ENCODE measurements at regions not wholly inside any gene's neighbourhood (a gene's known extent, or its start where the extent isn't known, plus 50 kb on each side); places are given as distances from the start of the nearest gene placed in this dataset.
"Not testable (repeated sequence)": the region's sequence is repeated elsewhere in the genome, so short reads cannot be mapped to it uniquely, and the experiment has no call there.

DNA sequence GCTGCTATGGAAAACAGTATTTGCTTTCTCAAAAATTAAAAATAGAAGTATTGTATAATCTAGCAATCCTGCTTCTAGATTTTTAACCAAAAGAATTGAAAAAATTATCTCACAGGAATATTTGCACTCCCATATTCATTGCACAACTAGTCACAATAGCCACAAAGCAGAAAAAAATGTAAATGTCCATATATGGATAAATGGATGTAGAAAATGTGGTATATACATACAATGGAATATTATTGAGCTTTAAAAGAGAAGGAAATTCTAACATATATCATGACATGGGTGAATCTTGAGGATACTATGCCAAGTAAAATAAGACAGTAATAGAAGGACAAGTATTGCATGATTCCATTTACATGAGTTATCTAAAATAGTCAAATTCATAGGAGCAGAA, 2753.0 kb downstream of the PCDH9 start:
- DNase-seq, result no peak

DNA sequence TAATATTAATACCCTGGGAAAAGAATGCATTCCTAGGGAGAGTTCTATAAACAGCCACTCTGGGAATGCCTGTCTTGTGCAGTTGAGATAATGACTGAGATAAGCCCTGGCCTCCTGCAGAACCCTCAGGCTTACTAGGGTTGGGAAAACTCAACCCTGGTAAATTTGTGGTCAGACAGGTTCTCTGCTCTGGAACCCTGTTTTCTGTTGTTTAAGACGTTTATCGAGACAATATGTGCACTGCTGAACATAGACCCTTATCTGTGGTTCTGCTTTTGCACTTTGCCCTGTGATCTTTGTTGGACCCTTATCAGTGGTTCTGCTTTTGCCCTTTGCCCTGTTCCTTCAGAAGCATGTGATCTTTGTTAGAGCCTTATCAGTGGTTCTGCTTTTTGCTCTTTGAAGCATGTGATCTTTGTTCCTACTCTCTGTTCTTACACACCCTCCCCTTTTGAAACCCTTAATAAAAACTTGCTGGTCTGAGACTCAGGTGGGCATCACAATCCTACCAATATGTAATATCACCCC, 2754.0 kb downstream of the PCDH9 start:
- DNase-seq, result not testable (repeated sequence)

DNA sequence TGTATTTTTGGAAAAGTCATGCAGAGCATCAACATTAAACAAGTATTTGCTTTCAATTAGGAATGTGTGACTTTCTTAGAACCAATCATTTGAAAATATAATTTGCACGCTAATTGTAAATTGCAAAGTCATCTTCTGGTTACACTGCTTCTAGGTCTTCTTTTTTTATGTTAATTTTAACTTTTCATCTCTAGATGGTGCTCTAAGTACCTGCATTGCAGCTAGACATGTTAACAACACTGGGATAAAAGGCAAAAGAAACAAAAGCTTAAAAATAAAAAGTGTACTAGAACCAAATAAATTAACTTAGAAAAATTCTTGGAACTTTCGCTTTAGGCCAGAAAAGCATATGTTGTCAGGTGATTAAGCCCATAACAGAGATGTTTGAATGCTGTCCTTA, 2758.2 kb downstream of the PCDH9 start:
- DNase-seq, result no peak

DNA sequence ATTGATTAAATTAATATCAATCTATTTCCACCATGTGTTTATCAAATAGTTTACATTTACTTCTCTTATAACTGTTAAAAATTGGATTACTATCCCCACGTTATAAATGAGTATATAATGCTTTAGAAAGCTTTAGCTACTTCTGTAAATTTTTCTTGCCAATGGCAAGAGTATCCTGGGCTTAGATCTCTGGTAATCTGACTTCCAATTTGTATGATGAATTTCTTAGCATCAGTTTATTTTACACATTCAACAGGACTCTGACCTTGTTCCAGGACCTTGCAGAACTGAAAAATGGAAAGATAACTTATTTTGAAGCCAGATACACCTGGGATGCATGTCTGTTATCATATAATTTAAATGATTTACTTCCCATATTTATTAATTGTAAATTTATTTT, 2759.4 kb downstream of the PCDH9 start:
- DNase-seq, result no peak

DNA sequence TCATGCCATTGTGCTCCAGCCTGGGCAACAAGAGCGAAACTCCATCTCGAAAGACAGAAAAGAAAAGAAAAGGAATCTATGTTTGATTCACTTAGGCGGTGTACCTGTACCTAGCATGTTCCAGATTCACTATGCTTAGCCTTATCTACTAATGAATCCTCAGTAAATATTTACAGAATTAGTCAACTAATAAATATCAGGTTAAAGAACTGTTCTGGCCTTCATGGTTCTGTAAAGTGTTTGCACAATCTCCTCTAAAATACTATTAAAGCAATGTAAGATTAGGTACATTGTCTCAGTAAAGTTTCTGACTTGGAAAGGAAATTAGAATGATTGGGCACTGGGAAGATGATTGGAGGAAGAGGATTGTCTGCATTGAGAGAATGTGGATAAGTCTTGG, 2770.4 kb downstream of the PCDH9 start:
- DNase-seq, result no peak

DNA sequence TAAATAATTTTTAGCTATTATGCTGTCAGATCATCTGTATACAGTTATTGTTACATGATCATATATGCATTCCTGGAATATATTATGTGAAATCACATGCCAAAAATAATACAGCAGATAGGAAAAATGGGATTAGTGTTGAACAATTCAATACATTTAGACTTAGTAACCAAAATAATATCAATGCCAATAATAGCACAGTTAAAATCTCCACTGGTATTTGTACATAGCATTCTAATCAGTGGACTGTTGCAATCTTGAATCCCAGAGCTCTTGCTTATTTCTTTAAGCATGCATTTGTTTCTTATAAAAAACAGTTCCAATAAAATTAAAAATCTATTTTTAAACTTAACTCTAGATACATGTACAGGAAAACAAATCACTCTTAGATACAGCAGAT, 2772.2 kb downstream of the PCDH9 start:
- DNase-seq, result no peak

DNA sequence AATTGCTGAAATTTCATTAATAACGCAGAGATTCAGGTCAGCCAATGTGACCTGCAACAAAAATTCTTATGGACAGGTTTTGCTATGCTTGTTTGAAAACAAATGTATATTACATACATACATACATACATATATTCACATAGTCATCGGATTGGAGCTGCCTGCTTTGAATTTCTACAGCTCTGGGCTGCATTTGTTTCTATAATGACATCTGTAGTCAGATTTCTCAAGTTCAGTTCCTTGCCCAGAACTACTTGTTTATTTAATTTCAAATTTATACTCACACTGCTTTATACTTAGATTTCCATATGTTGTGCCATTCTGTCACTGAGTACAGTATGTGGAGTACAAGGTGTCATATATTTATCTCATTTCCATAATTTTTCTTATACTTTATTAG, 2775.0 kb downstream of the PCDH9 start:
- DNase-seq, result no peak

DNA sequence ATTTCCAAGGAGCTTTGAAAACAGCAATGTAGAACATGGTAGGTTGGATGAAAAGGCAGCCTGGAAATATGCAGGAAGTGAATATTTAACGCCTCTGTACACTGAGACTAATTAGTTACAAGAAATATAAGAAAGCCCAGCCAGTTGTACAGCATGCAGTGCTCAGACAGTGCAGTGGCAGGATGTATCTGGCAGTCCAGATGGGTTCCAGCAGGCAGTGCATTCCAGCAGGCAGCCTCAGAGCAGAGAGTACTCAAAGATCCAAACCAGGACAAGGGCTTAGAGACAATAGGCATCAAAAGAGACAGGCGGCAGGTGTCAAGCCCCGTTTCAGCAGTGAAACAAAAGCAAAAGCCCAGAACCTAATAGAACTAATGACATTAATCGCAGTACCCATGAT, 2776.3 kb downstream of the PCDH9 start:
- DNase-seq, result no peak

DNA sequence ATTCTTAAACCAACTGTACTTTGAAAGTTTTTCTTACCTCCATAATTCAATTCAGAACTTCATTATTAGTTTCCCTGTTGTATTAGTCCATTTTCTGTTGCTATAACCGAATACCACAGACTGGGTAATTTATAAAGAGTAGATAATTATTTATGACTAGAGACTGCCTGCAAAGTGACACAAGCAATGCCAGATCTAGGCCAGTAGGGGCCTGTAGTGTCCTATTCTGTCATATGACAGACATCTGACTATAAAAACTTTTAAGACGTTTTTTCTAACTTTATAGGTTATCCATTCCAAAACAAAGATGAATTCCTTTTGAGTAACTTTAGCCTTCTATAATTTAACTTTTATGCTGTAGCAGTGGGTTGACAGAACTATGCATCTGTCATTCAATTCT, 2783.8 kb downstream of the PCDH9 start:
- DNase-seq, result no peak

DNA sequence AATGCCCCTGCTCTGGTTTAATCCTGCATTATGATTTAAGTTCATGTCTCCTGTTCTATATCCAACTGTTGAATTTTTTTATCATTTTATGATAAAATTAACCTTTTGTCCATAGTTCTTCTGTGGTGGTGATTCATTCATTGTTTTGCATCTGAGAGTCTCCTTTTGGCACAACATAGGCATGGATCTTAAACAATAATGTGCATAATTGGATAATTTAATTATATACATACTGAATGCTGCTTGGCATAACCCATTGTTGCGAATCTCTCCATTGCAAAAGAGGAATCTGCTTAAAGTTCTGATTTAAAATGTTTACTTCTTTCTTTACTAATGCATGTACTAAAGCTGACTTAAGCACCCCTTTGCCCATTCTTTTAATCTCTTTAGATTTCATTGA, 2788.4 kb downstream of the PCDH9 start:
- DNase-seq, result no peak

DNA sequence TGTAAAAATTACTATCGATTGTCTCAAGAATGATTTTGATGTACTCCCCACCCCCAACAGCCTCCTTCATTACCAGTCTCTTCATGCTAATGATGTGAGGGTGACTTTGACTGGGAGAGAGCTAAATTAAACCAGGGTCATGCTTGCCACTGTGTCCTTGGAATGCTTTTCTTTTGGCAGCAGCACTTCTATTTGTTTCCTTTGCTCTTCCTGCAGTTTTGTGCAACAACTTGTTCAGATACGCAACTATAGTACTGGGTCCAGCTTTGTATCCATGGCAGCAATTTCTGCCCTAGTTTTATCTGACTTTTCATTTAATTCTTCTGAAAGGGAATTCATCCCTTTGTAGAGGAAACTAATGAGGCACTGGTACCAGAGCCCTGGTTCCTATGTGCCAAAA, 2792.1 kb downstream of the PCDH9 start:
- DNase-seq, result no peak

DNA sequence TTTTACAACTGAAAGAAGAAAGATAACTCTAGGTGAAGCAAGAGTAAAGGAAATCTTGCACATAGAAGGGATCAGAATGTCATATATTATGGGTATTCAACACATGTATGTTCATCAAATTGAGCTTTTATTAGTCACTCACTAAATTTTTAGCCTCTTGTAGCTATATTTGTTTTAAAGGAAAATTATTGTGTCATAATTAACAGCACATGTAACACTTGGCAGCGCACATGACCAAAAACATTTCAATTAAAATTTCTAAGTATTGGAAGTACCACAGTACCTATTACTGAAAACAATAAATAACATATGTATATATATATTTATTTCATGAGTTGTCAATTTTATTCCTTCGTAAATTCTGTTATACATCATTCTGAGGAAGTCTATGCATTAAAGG, 2800.4 kb downstream of the PCDH9 start:
- no peak for DNase-seq

DNA sequence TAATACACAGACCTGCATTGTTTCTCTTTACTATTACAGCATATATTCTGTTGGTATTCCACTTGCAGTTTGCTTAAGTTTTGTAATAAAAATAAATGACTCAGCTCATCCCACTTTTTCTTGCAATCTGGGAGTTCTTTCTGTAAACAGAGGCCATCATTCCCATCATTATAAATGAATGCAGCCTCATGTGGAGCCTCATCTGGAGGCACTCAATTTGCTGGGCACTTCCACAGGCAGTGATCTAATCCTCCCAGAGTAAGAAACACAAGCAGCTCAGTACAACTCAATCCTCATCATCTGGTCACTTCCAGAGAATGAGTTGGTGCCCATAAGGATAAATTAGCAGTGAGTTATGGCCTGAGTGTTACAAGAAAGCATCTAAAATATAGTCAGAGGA, 2801.9 kb downstream of the PCDH9 start:
- DNase-seq, result no peak

DNA sequence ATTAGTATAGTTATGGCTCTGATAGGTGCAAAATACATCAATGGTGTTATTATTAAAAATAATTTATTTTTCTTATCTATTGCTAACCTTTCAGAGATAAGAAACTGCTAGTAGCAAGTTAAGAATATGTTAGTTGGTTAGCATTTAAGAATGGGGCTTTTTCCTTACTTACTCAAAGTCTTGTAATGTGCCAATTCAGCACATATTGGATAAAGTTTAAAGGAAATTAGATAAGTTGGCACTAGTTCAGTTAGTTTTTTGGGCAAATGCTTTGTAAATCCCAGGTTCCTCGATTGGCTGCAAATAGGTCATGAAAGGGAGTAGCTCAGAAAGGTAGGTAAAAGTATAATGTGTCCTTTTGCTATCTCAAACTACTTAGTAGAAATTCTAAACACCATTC, 2806.7 kb downstream of the PCDH9 start:
- DNase-seq, result no peak

DNA sequence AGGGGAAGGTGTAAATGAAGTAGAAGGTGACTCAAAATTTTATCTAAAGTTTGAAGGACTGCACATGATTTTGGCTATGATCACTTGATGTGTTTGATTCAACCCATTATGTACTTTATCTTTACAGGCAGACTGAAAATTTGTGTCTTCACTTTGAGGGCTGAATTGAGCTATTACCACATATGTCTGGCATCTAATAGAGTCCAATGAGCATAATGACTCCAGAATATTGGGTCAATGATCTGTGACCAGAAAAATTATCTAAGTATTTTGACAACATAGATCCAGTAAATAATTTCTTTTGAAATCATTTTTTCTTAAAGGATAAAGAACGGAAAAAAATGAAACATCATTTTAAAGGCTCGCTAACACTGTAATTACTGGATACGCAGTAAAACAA, 2810.0 kb downstream of the PCDH9 start:
- no peak for DNase-seq

DNA sequence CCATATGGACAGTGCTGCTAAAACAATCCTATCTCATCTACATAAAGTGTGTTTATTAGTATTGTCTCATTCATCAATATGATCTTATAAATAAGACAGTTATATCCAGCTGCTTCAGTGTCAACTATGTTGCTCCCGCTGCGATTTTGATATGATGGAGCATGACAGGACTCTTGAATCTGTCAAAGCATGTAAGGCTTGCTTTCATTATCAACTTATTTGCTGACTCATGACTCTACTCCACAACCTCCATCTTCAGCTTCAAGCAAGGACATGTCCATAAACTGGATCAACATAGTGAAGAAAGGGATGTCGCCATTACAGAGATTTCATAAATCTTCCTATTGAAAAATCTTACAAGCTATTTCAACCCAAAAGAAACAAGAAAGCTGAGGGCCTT, 2812.6 kb downstream of the PCDH9 start:
- no peak for DNase-seq

DNA sequence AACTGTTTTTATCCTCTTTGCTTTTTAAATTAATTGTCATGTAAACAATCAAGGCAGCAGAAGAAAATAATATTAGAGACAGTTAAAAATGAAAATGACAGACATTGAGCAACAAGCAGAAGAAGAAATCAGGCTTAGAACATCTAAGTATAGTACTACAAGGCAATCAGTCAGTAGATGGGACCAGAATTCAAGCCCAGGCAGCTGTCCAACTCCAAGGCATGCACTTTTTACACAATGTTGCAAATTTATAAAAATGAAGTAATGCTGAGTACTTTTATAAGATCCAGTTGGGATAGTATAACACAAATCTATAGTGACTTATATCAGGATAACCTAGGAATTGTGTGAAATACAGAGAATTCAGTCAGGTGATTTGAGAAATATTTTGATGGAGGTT, 2815.8 kb downstream of the PCDH9 start:
- DNase-seq, result no peak

DNA sequence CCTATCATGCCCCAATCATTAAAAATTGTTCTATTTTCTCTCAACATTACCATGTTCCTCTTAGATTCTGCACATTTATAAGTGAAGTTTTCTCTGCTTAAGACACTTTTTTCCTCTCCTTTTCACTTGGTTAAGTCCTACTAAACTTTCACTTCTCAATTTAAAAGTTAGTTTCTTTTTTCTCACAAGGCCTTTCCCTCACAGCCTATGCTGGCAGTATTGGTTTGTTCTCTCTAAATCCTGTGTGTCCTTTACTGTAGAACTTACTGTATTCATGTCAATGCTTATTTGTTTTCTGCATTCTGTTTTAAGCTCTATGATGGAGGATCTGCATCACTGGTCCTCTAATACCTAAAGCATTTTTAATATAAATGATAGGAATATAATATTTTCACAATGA, 2816.6 kb downstream of the PCDH9 start:
- no peak for DNase-seq

DNA sequence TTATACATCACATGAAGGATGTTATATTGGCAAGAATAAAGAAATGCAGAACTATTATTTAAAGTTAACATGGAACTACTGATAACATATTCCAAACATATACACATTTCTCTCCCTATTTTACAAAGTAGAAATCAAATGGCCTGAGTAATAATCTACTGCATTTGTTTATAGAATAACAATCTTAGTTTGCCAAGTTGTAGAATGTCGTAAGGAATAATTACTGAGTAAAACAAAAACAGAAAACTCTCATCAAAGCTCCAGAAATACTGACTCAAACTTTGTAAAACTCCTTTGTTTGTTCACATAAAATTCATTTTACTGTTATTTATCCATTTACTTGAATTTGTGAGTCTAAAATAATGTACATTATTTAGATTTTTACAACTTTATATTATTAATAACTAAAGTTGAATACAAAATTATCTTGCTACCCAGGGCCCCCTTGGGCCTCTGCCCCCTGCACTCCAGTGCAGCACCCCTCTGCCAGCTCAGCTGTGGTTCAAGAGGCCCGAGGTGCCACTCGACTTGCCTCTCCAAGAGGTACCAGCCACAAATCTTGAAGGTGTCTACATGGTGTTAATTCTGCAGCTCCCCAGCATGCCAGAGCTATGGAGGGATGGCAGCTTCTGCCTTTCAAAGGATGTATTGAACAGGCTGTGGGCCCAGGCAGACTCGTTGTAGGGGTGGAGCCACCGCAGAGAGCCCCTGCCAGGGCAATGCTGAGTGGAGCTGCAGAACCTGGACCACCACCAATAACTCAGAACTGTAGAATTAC, 2819.7 kb downstream of the PCDH9 start:
- DNase-seq, result no peak

DNA sequence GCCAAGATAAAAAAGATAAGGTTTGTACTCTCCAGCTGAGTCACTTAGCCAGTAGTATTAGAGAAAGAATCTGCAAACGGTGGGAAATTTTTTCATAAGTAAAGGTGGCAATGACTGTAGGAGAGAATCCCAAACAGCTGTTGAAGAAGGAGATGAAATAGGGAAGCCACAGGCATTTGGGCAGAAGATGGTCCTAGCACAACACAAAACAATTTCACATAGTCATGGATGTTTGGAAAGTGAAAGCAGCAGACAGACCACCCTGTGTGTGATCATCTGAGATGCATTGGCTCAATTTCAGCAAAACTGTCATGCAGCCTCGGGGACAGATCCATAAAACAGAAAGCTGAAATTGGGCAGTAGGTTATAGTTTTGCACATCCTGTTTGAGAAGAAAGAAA, 2832.4 kb downstream of the PCDH9 start:
- DNase-seq, result no peak

DNA sequence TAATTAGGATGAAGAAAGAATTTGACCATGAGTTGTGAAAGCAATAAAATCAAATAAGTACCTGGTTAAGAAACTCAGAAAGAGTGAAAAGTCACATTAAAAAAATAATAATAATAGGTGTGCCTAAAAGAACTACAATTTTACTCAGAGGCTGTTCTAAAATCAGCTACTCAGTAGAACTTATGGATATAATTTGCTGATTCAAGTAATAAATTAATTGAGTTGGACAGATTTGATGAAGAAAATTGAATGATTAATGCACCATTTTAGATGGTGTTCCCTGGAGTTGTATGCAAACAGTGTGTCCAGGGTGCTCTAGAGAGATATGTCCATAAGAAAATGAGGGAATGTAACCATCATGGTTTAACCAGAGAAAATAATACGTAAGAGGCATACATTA, 2852.5 kb downstream of the PCDH9 start:
- DNase-seq, result no peak

DNA sequence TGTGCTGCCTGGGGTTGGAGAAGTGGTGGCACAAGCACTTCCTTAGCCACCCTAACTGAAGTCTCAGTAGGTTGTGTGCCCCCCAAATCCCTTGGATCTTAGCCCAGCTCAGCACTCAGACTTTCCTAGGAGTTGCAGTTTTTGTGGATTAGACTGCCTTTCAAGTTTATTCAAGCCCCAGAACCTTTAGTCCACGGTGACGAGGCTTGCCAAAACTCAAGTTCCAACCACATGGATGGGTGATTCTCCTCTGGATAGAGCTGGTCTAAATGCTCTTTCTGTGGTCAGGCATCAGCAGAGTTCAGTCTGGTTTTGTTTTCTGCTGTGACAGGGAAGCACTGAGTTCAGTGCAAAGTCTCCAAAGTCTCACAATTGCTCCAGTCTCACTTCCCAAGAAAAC, 2858.7 kb downstream of the PCDH9 start:
- DNase-seq, result no peak

DNA sequence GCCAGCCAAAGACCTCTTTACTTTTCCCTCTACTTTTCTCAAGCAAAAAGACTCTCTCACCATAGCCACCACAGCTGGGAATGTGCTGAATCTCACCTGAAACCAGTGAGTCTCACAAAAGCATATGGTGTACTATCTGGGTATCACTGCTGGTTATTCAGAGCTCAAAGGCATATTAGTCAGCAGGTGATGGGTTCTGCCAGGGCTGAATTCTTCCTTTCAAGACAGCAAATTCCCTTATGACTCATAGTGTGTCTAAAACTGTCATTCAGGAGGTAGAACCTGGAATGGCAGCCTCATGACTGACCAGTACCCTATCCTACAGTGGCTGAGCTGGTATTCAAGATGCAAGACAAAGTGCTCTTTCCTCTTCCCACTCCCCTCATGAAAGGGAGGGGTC, 2859.1 kb downstream of the PCDH9 start:
- no peak for DNase-seq

DNA sequence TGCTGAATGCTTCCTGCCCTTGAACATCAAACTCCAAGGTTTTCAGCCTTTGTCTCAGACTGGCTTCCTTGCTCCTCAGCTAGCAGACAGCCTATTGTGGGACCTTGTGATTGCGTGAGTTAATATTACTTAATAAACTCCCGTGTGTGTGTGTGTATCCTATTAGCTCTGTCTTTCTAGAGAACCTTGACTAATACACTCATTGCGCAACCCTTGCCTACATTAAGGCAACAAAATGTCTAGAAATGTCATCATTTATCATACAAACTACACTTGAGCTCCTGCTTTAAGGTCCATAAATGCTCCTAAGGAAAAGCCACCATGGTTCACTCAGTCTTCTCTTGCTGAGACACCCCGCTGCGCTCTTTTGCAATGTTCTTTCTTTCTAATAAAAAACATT, 2861.0 kb downstream of the PCDH9 start:
- no peak for DNase-seq

DNA sequence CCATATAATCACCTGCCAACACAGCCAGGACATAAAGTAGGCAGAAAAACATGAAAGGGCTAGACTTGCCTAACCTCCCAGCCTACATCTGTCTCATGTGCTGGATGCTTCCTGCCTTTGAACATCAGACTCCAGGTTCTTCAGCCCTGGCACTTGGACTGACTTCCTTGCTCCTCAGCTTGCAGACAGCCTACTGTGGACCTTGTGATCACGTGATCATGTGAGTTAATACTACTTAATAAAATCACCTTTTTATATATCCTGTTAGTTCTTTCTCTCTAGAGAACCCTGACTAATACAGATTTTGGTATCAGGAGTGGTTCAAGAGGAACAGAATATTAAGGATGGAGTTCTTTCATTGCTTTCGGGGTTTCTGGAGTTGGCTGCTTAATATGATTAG, 2867.6 kb downstream of the PCDH9 start:
- DNase-seq, result no peak
